G401.6 (cell line): ENCODE measurements at regions not wholly inside any gene's neighbourhood (a gene's known extent, or its start where the extent isn't known, plus 50 kb on each side); places are given as distances from the start of the nearest gene placed in this dataset.
"Not testable (repeated sequence)": the region's sequence is repeated elsewhere in the genome, so short reads cannot be mapped to it uniquely, and the experiment has no call there.

ENCODE experiments used
- FAIRE-seq: peaks from 2 replicates; lab custom pipeline; 2012; peaks lifted over from hg19 to GRCh38; lab: Jason Lieb, UNC

DNA sequence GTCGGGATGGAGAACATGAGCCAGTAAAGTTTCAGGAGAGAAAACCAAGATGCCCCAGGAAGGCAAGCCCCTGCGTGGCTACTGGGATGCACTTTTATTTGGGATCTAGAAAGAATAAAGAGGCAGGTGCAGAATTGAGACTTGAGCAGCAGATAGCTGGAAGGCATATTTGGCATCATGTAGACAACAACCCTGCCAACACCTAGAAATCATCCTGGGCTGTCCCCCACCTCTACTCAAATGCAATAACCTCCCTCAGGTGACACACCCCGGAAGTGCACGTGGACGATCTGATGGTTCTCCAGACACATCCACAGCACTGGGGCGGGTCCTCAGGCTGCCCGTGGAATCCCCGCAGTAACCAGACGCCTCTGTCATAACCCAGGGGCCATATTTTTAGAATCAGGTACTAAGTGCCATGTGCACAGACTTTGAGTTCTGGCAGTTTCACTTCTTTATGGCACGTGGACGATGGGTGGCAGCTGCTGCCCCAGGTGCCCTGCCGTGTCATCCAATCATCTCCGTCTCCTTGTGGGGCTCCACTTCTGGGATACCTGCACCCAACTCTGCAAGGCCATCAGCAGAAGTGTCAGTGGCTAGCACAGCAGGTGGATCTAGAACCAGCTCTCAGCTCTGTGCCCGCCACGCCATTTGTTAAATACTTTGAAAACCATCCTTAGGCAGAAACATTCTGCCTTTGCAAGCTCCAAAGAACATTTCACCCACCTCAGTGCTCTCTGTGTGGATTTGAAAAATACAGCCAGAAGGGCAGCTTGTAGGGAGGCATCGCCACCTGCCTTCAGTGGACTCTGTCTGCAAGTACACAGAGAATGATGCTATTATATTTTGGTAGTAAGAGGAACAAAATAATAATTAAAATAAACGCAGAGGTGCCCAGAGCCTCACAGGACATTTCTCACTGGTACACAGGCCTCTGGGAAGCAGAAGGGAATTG, 771.7 kb upstream of the TMEM132C start:
- no peak for FAIRE-seq

DNA sequence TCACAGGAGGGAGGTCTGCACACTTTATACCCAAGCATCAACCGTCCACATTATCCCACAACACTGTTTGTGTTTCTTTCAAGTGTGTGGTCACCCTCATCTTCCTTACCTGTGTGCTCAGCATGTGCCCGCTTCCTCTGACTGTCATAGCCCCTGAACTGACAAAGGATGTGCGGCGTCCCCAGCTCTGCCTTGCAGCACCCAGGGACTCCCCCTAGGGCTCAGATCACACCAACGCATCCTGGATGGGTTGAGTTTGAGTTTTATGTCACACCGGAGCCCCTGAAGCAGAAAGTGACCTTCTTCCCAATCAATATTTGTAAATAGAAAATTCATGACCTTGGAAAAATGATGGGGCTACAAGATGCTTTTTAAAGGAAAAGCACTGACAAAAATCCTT, 770.7 kb upstream of the TMEM132C start:
- FAIRE-seq = no peak

DNA sequence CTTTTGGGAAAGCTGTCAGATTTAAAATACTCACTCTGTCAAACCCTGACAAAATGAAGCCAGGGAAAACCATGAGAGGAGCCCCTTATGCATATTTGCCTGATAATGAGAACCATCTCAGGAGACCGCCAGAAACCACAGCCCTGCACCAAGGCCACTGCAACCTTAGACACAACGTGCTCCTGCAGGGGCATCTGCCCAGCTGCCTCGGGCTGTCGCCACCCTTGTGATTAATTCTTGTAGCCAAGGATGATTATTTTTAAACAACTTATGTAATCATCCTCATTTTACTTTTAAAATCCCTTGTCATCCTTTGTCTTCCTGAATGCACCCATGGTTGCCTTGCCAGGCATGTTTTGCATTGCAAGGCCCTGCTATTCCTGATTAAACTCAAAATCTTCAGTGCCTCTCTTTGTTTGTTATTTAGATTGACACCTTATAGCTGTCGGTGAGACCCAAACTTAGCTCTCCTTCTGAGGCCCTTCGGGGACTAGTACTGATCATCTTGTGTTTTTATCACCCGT, 766.4 kb upstream of the TMEM132C start:
- FAIRE-seq = no peak

DNA sequence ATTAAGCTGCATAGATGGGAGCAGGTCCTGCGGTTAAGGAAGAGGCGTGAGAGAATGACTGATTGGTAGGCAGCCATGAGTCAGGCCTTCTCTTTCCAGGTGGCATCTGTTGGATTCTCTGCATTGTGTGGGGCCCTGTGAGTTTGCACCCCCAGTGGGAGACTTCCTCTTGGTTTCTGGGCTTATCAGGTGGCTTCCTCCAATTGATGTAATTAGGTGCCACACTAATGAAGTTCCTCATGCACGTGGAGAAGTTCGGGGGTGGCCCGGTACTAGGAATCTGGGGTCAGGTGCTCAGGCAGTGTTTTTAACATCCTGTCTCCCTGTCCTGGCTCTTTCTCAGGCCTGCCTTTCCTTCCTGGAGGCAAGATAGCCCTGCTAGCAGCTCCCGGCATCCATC, 765.1 kb upstream of the TMEM132C start:
- no peak for FAIRE-seq

DNA sequence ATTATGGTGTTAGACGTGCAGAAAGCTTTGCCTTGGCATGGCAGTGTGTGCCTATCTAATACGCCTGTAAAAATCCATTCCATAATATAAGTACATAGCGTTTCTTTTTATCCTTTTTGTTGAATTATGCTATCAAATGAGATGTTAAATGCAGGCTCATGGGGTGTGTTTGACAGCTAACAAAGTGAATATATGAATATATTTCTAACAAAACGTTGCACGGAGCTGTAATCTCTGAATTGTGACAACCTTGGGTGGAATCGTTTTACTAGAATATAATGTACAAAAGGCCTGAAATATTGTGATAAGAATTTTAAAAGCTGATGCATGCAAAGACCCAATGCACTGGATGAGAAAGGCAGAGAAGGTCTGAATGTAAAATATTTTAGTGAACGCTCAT, 763.7 kb upstream of the TMEM132C start:
- no peak for FAIRE-seq

DNA sequence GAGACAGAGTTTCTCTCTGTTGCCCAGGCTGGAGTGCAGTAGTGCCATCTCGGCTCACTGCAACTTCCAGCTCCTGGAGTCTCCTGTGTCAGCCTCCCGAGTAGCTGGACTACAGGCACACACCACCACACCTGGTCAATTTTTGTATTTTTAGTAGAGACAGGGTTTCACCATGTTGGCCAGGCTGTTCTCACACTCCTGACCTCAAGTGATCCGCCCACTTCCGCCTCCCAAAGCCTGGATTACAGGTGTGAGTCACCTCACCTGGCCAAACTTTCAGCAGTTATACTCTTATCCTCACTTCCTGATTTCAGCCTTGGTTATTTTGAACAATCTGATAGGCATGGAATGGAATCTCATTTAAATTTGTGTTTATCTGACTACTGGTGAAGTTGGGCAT, 763.0 kb upstream of the TMEM132C start:
- FAIRE-seq = not testable (repeated sequence)

DNA sequence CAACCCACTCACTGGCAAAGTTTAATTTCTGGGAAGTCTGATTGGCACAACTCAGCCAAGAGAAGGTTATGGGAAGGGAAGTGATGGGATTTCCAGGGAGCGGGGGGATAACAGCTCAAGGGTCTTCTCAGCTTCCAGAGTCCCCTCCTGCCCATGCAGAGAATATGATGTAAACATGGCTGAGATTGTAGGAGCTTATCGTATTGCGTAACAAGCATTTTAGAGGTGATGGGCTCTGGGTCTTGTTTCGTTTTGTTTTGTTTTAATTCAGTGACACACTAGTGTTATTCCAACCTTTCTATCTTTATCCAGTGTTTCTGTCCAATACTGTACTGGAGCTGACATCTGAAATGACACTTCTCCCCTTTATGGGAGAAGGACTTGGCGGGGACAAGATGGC, 762.1 kb upstream of the TMEM132C start:
- no peak for FAIRE-seq

DNA sequence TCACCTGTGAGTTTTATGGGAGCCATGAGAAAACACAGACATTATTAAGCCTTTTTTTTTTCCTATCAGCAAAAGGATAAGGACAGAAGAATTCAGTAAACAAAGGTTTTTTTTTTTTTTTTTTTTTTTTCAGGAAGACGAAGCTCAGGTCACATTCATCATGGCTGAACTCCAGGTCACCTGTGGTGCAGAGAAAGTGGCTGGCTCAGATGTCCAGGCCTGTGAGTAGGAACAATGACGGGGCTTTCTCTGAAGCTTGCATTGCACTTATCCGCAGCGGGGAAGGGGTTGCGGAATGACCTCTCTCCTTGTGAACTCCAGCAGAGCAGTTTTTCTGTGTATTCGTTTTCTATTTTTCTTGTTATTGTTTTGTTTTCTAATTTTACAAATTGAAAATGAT, 759.6 kb upstream of the TMEM132C start:
- FAIRE-seq = no peak

DNA sequence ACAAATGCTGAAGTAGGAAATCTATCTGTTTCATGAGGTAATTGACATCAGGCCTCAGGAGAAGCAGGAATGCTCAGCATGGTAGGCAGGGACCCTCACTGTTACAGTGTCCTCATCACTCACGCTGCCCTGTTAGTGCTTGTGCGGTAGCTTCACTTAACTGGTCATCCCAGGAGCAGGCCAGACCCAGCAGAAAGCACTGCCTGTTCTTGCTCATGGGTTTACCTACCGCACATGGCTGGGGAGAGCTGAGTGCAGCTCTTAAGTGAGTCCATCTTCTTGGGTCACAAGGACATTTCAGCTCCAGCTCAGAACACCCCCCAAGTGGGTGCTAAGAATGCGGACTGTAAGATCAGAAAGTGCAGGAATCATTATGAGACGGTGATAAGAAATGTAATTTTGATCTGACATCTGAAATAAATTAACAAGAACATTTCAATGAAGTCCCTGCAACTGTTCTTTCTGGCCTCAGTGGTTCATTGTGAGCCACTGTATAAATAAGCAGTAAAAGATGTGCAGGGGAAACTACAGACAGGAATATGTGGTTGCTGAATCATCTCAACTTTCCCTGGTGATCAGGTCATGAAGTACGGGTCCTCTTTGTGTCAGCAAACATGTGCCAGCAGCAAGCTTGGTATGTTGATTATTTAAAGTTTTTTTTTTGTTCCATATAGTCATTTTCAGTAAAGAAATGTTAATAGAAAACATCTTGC, 757.7 kb upstream of the TMEM132C start:
- FAIRE-seq = no peak

DNA sequence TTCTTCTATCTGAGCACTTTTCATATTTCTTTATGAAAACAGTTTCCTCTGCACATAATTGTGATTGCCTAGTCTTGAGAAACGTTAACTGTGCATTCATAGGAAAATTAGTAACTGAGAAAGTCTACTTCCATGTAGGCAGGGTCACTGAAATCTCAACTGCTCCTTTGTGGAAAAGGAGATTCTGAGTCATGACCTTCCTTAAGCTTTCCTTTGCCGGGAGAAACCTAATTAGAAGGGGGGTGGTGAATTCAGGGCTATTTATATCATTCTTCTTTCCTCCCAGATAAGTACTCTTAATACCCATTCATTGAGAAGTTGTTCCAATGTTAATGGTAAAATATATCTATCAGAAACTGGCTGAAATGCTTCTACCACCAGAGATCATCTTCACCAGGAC, 751.0 kb upstream of the TMEM132C start:
- FAIRE-seq = no peak

DNA sequence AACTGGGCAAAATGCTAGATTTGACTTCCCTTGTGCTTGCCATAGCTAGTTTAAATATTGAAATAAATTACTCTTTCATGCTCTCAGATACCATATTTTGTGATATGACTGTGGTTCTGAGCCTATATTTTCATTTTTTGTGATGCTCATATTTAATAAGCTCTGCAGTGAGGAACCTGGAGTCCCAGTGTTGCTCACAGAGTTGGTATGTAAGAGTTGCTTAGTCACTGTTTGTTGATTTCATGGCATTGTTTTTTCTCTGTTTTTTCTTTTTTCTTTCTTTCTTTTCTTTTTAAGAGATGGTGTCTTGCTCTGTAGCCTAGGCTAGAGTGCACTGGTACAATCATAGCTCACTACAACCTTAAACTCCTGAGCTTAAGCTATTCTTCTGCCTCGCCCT, 750.5 kb upstream of the TMEM132C start:
- no peak for FAIRE-seq

DNA sequence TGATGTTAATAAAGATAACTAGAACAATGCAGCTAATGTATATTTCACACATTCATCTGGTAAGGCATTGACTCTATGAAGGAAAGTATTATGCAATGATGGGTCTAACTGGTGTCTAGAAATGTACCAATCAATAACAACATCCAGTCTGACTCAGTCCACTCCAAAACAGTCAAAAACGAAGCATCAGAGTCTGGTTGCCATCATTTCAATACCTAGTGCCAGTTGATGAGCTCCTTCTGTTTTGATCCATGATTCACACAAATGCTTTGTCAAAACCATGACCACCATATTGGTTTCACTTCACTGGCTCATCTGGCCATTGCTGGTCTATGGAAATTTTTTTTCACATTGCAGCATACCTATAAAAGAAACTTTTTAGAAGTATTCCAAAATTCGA, 747.2 kb upstream of the TMEM132C start:
- no peak for FAIRE-seq

DNA sequence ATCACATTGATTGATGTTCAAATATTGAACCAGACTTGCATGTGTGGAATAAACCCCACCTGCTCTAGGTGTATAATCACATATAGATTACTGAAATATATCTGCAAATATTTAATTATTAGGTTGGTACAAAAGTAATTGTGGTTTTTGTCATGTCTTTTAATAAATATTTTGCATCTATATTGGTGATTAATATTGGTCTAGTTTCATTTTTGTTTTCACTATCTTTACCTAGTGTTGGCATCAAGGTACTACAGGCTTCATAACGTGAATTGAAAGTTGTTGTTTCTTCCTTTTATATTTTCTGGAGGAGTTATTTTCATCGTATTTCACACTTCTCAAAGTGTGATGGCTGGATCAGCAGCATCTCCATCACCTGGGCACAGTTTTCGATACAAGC, 740.0 kb upstream of the TMEM132C start:
- no peak for FAIRE-seq

DNA sequence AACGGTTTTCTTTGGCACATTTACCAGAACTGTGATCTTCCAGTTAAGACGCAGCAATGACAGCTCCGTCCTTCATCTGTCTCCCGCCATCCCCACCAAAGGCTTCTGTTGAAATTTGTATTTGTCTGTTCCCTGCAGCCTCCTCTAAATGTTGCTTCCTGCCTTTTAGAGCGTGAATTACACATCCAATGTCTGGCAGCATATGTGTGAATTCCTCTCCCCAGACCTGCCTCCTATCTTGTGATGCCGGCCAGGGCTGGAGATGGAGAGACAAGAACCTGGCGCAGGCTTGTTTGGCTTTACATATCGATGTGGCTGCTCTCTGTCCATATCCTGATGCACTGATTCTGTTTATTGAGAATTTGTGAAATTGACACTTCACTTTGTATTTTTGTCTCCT, 738.4 kb upstream of the TMEM132C start:
- no peak for FAIRE-seq

DNA sequence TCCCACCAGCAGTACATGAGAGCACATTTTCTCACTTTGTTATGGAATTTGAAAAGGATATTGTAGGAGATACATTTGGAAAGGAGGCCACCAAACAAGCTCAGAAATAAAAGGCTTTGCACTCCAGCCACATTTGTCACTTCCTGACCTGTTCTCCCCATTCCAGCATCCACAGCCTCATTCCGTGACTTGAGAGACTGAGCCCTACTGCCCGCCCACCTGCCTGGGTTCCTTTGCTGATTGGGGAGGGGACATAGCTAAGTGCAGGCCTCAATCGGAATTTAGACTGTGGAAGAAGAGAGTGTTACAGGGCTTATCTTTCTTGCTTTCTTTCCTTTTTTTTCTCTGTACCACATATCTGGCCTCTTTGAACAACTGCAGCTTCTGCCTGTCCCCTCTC, 735.4 kb upstream of the TMEM132C start:
- no peak for FAIRE-seq

DNA sequence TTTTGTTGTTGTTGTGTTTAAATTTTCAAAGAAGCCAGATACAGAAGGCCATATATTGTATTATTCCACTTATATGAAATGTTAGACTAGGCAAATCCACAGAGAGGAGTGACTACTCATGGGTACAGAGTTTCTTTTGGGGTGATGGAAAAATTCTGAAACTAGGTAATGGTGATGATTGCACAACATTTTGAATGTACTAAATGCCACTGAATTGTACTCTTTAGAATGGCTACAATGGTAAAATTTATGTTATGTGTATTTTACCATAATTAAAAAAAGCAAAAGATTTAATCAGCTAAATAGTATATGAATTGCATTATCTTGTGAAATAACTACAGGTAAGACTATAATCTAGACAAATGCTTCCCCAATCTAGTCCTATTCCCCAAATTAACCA, 733.6 kb upstream of the TMEM132C start:
- FAIRE-seq = no peak

DNA sequence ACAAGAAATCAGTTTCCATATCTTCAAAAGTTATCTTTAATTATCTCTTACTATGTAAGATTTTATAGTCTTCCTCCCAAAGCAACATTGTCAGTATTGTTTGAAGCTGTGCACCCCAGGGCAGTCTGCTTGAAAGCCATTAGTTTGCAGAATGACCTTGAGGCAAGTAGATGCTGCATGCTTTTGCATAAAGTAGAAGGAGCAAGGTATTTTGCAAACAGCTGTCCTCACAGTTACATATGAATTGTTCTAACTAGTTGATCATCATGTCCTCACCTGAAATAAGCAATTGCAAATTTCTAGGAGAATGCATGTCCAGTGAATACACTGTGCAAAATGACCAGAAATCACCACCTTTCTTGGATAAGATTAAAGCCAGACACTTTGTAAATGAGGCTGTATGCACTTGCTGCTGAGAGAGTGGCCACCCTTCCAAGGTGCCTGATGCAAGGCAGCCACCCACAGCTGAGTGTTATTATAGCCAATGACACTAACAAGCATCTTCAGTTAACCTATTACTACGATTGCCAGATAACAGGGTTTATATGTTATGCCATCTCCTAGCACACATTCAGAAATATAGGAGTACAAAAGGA, 730.0 kb upstream of the TMEM132C start:
- no peak for FAIRE-seq

DNA sequence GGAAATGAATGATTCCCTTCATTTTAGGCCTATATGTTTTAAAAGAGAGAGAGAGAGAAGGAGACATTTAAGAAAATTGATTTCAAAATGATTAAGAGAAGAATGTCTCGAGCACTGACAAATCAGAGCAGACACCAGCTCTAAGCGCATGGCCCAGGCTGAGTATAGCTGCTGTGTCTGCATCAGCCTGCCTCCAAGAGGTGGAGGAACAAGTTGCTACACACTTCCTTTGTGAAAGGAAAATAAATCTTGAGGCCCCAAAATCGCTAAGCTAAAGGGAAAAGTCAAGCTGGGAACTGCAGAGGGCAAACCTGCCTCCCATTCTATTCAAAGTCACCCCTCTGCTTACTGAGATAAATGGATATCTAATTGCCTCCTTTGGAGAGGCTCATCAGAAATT, 728.7 kb upstream of the TMEM132C start:
- no peak for FAIRE-seq

DNA sequence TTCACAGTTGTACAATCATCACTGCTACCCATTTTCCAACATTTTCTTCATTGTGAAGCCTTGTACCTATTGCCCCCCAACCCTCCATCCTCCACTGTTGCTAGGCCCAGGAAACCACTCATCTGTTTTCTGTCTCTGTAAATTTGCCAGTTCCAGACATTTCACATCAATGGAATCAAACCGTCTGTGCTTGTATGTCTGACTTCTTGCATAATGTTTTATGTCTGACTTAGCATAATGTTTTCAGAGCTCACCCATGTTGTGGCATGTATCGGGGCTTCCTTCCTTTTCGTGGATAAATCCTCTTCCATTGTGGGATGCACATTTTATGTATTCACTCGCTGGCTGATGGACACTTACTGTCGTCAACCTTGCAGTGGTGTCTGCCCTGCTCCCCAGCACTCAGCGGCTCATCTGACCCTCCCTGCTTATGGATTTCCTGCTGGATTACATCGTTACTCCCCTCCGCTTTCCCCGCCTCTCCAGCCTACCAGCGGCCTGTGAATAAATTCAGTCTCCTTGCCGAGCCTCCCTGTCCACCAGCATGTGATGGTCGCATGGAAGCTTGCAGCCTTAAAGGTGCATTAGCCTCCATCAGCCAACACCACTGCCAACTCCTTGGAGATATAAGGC, 727.6 kb upstream of the TMEM132C start:
- FAIRE-seq = no peak

DNA sequence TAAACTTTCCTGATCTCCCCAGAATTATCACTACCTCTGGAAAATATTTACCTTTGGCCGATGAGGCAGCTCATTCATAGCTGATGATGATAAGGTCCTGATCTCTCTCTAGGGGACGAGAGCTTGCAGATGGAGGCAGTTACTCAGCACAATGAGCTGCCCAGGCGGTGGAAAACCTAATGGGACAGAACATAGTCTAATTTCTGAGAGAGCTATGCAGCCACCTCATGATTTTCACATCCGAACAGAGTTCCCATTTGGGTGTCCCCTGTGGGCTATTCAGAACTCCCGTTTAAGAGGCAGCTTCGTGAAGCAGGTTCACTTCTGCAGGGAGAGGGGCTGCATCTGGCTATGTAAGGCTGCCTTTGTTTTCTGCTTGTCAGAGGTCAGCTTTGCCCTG, 724.6 kb upstream of the TMEM132C start:
- FAIRE-seq = no peak

DNA sequence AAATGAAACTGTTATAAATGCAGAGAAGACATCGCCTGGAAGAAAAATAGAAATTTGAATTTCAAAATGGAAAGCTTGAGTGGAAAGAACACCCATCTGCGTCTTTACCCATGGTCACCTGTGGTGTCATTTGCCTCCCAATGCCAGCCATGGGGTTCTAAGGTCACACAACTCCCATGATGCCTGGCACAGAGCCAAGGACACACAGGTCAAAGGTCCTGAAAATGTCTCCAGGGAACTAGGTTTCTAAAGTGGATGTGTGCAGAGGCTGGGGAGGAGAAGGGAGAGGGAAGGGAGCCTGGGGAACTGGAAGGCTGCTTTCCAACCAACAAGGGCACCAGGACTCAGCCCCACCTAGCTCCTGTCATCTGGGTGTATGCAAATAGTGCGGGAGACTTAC, 724.0 kb upstream of the TMEM132C start:
- FAIRE-seq = no peak

DNA sequence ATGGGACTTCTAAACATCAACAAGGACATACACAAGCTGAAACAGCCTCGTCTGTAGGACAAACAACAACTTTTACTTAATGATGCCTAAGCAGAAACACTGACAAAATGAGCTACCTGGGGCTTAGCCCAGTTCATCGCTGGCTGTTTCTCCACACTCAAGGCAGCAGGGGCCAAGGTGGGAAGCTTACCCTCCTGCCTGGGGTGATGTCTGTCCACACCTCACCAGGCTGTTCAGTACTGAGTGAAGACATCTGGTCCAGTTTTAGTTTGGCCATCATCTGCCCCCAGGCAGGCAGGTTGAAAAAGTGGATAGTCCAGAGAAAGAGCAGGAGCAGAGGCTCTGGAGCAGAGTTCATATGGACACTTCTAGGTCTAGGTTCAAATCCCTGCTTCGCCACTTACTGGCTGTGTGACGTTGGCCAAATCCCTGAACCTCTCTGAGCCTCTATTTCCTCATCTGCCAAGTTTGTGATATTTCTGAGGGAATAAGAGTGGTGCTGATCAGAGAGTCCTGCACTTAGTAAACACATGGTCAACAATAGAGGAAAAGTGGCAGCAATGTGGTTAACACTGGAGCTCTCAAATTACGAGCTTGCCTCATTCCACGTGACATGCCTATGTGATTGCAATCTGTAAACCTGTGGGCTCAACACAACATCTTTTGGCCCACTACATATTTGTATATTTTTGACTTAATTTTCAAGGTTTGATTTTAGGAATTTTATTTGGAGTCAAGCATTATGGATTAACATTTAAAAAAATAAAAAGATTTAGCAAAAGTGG, 720.1 kb upstream of the TMEM132C start:
- FAIRE-seq = no peak
